GM23338 (cell line): ENCODE measurements at regions not wholly inside any gene's neighbourhood (a gene's known extent, or its start where the extent isn't known, plus 50 kb on each side); places are given as distances from the start of the nearest gene placed in this dataset.

Source experiments
- ATAC-seq: fragments of 200-7000 bp; cut with Tn5 transposase; 3 replicates; pipeline ENCODE4 v1.9.1; 2020
- DNase-seq: peaks from one replicate; pipeline ENCODE4 v3.0.0-alpha.2; 2015; ENCODE audit warnings: low spot score
- H2AFZ ChIP-seq: fragments of 200-600 bp; sonication (generic); 2 replicates; pipeline ENCODE4 v1.8.0; 2016; ENCODE audit warnings: antibody characterized with exemption, mild to moderate bottlenecking, moderate library complexity
- H3F3A ChIP-seq: fragments of 200-600 bp; sonication (generic); replicated peaks from 2 replicates; pipeline ENCODE4 v1.8.0; 2017; ENCODE audit warnings: antibody characterized with exemption, mixed run types, low read depth
- H3K27ac ChIP-seq: fragments of 200-600 bp; sonication (generic); 2 replicates; pipeline ENCODE4 v1.6.1; 2016; ENCODE audit warnings: low read depth
- H3K27me3 ChIP-seq: fragments of 200-600 bp; sonication (generic); 2 replicates; pipeline ENCODE4 v1.8.0; 2016; ENCODE audit warnings: mild to moderate bottlenecking, mixed run types, moderate library complexity; ENCODE audit not compliant: insufficient read depth
- H3K36me3 ChIP-seq: fragments of 200-600 bp; sonication (generic); 2 replicates; pipeline ENCODE4 v1.8.0; 2016; ENCODE audit warnings: mild to moderate bottlenecking; ENCODE audit not compliant: insufficient read depth
- H3K4me1 ChIP-seq: fragments of 200-600 bp; sonication (generic); 2 replicates; pipeline ENCODE4 v1.8.0; 2016; ENCODE audit warnings: mild to moderate bottlenecking, moderate library complexity; ENCODE audit not compliant: insufficient read depth
- H3K4me2 ChIP-seq: fragments of 200-600 bp; sonication (generic); 2 replicates; pipeline ENCODE4 v1.7.1; 2017; ENCODE audit warnings: mixed run types
- H3K4me3 ChIP-seq: fragments of 200-600 bp; sonication (generic); 2 replicates; pipeline ENCODE4 v1.6.1; 2016; ENCODE audit warnings: mixed run types
- H3K79me2 ChIP-seq: fragments of 200-600 bp; sonication (generic); replicated peaks from 2 replicates; pipeline ENCODE4 v1.8.0; 2017; ENCODE audit warnings: mild to moderate bottlenecking; ENCODE audit not compliant: insufficient read depth
- H3K9me2 ChIP-seq: fragments of 200-600 bp; sonication (generic); 2 replicates; pipeline ENCODE4 v1.8.0; 2017; ENCODE audit not compliant: insufficient read depth
- H4K20me1 ChIP-seq: fragments of 200-600 bp; sonication (generic); replicated peaks from 2 replicates; pipeline ENCODE4 v1.8.0; 2017; ENCODE audit warnings: mild to moderate bottlenecking; ENCODE audit not compliant: insufficient read depth
- H3K27ac Mint-ChIP-seq: 2 replicates; pipeline ENCODE4 v1.8.0; 2020; ENCODE audit warnings: inconsistent platforms, mild to moderate bottlenecking, moderate library complexity, mixed read lengths
- H3K27me3 Mint-ChIP-seq: 3 replicates; pipeline ENCODE4 v1.8.0; 2022; ENCODE audit warnings: low read depth, mild to moderate bottlenecking, moderate library complexity, mixed read lengths, inconsistent platforms; ENCODE audit not compliant: insufficient read depth, poor library complexity
- H3K36me3 Mint-ChIP-seq: 3 replicates; pipeline ENCODE4 v1.8.0; 2021; ENCODE audit warnings: low read depth, mild to moderate bottlenecking, inconsistent platforms, moderate library complexity, mixed read lengths
- H3K4me1 Mint-ChIP-seq: 3 replicates; pipeline ENCODE4 v1.8.0; 2020; ENCODE audit warnings: mild to moderate bottlenecking, inconsistent platforms, mixed read lengths
- H3K4me3 Mint-ChIP-seq: 3 replicates; pipeline ENCODE4 v1.8.0; 2021; ENCODE audit warnings: moderate library complexity, mild to moderate bottlenecking, inconsistent platforms, mixed read lengths
- H3K9me3 Mint-ChIP-seq: 3 replicates; pipeline ENCODE4 v1.8.0; 2020; ENCODE audit warnings: moderate library complexity, mild to moderate bottlenecking, inconsistent platforms, mixed read lengths
- CREB1 ChIP-seq: fragments of 250-450 bp; sonication (Bioruptor Pico); IDR thresholded peaks from 2 replicates; pipeline ENCODE4 v1.5.0; 2020; ENCODE audit warnings: low read depth, mild to moderate bottlenecking, moderate library complexity
- CTCF ChIP-seq, 2 experiments: fragments of 200-600 bp in 1 of 2; sonication (generic) in 1 of 2; conservative IDR thresholded peaks; 2 replicates each; pipeline versions ENCODE4 v1.5.1 to v1.6.1; 2016 to 2017; ENCODE audit warnings: antibody characterized with exemption in 2 of 2, low read depth in 2 of 2, mild to moderate bottlenecking in 2 of 2, moderate library complexity in 1 of 2
- ETS1 ChIP-seq: IDR thresholded peaks from 2 replicates; pipeline ENCODE4 v1.6.1; 2016; ENCODE audit warnings: antibody characterized with exemption
- EZH2 ChIP-seq: fragments of 200-600 bp; sonication (generic); IDR thresholded peaks from one replicate; pipeline ENCODE4 v1.8.0; 2017; ENCODE audit warnings: antibody characterized with exemption, mild to moderate bottlenecking, low read depth; ENCODE audit not compliant: unreplicated experiment
- JUNB ChIP-seq: IDR thresholded peaks from one replicate; pipeline ENCODE4 v1.6.1; 2016; ENCODE audit warnings: antibody characterized with exemption; ENCODE audit not compliant: unreplicated experiment
- NANOG ChIP-seq: IDR thresholded peaks from 2 replicates; pipeline ENCODE4 v1.6.1; 2016; ENCODE audit warnings: antibody characterized with exemption, borderline replicate concordance
- POLR2AphosphoS5 ChIP-seq: IDR thresholded peaks from 2 replicates; pipeline ENCODE4 v1.6.1; 2016; ENCODE audit warnings: antibody characterized with exemption, low read depth
- REST ChIP-seq: IDR thresholded peaks from one replicate; pipeline ENCODE4 v1.6.1; 2018; ENCODE audit warnings: antibody characterized with exemption; ENCODE audit not compliant: unreplicated experiment
- STAT1 ChIP-seq: IDR thresholded peaks from one replicate; pipeline ENCODE4 v1.6.1; 2016; ENCODE audit warnings: antibody characterized with exemption; ENCODE audit not compliant: unreplicated experiment
- ZNF114 ChIP-seq: fragments of 250-450 bp; sonication (Bioruptor Pico); IDR thresholded peaks from 2 replicates; pipeline ENCODE4 v1.5.0; 2020; ENCODE audit warnings: mild to moderate bottlenecking, moderate library complexity

GRCh38 chr10:18984531-18984930 lies 64.1 kb upstream of the MALRD1 start:
- Histone ChIP-seq H3K79me2 (no peaks in the 10 kb centered on the region), H3K27ac (no peak overlapping the region), H3K27me3 (no peaks in the 10 kb centered on the region), H3K9me2 (no peaks in the 10 kb centered on the region), H3F3A (no peaks in the 10 kb centered on the region), H3K4me1 (no peaks in the 10 kb centered on the region), H4K20me1 (no peaks in the 10 kb centered on the region), H3K36me3 (no peaks in the 10 kb centered on the region; the same call in 1 of the 2 replicates), H3K4me3 (no peak overlapping the region), H3K4me2 (no peak overlapping the region), H2AFZ (peak overlapping the region; percentile 94)
- no peaks in the 10 kb centered on the region for H3K27me3 Mint-ChIP-seq
- peak overlapping the region; percentile 63 for H3K27ac Mint-ChIP-seq
- no peak for TF ChIP-seq POLR2AphosphoS5
- no peak for TF ChIP-seq EZH2
- no peak for TF ChIP-seq STAT1
- TF ChIP-seq ETS1, result no peak
- no peak for TF ChIP-seq CREB1 (CRISPR knock-in tag)
- TF ChIP-seq REST, result no peak
- TF ChIP-seq JUNB, result no peak
- no peak for TF ChIP-seq NANOG
- TF ChIP-seq CTCF (conservative IDR thresholded peaks at IDR 0.05; ENCODE audit: low read depth in 2 of 2), result no peak
- TF ChIP-seq ZNF114 (CRISPR knock-in tag), result no peak
- ATAC-seq (no peak), DNase-seq (no peak)
- H3K36me3 Mint-ChIP-seq, result peaks cover 21% of the 10 kb centered on the region
- peaks cover 25% of the 10 kb centered on the region for H3K9me3 Mint-ChIP-seq
- H3K4me3 Mint-ChIP-seq, result no peak overlapping the region
- no peaks in the 10 kb centered on the region for H3K4me1 Mint-ChIP-seq

GRCh38 chr10:18988338-18988737 lies 60.3 kb upstream of the MALRD1 start:
- Histone ChIP-seq H3K4me2 (no peak overlapping the region), H3K9me2 (no peaks in the 10 kb centered on the region), H3F3A (no peaks in the 10 kb centered on the region), H4K20me1 (no peaks in the 10 kb centered on the region), H3K27me3 (no peaks in the 10 kb centered on the region), H3K79me2 (no peaks in the 10 kb centered on the region), H3K4me1 (no peaks in the 10 kb centered on the region), H3K4me3 (no peak overlapping the region), H2AFZ (no peak overlapping the region), H3K36me3 (no peaks in the 10 kb centered on the region; the same call in 1 of the 2 replicates), H3K27ac (no peak overlapping the region)
- no peak for DNase-seq
- ATAC-seq, result no peak
- H3K4me3 Mint-ChIP-seq, result no peak overlapping the region
- no peaks in the 10 kb centered on the region for H3K4me1 Mint-ChIP-seq
- H3K9me3 Mint-ChIP-seq, result peaks cover 44% of the 10 kb centered on the region
- no peaks in the 10 kb centered on the region for H3K27me3 Mint-ChIP-seq
- H3K27ac Mint-ChIP-seq, result no peak overlapping the region
- TF ChIP-seq ZNF114 (CRISPR knock-in tag) (no peak), CREB1 (CRISPR knock-in tag) (no peak), POLR2AphosphoS5 (no peak)
- peaks cover 21% of the 10 kb centered on the region for H3K36me3 Mint-ChIP-seq
